Trophoblast cell (in vitro differentiated cells and primary cell): ENCODE measurements at regions not wholly inside any gene's neighbourhood (a gene's known extent, or its start where the extent isn't known, plus 50 kb on each side); places are given as distances from the start of the nearest gene placed in this dataset.

Source experiments
- DNase-seq, 2 donors: peaks; one replicate each; pipeline ENCODE4 v3.0.0-alpha.2; 2016
- H2AFZ ChIP-seq: 2 replicates; pipeline ENCODE4 v1.6.1; 2013; ENCODE audit warnings: low read length, moderate library complexity, mild to moderate bottlenecking; ENCODE audit not compliant: insufficient read depth, poor library complexity
- H2AK5ac ChIP-seq: 2 replicates; pipeline ENCODE4 v1.6.1; 2013; ENCODE audit warnings: mild to moderate bottlenecking, low read length
- H2BK120ac ChIP-seq: 2 replicates; pipeline ENCODE4 v1.6.1; 2013; ENCODE audit warnings: low read length, mild to moderate bottlenecking, moderate library complexity; ENCODE audit not compliant: insufficient read depth, poor library complexity
- H2BK12ac ChIP-seq: 2 replicates; pipeline ENCODE4 v1.6.1; 2013; ENCODE audit warnings: mild to moderate bottlenecking, low read length, moderate library complexity
- H2BK5ac ChIP-seq: 2 replicates; pipeline ENCODE4 v1.6.1; 2013; ENCODE audit warnings: low read length, low read depth, moderate library complexity, mild to moderate bottlenecking; ENCODE audit not compliant: poor library complexity
- H3K14ac ChIP-seq: 2 replicates; pipeline ENCODE4 v1.6.1; 2013; ENCODE audit warnings: mild to moderate bottlenecking, low read length
- H3K18ac ChIP-seq: 2 replicates; pipeline ENCODE4 v1.6.1; 2013; ENCODE audit warnings: mild to moderate bottlenecking, low read length
- H3K23ac ChIP-seq: 2 replicates; pipeline ENCODE4 v1.6.1; 2013; ENCODE audit warnings: low read length
- H3K27ac ChIP-seq: 2 replicates; pipeline ENCODE4 v1.5.1; 2013; ENCODE audit warnings: low read depth, mild to moderate bottlenecking, inconsistent platforms, low read length, moderate library complexity
- H3K27me3 ChIP-seq: 2 replicates; pipeline ENCODE4 v1.6.1; 2013; ENCODE audit warnings: inconsistent platforms, mild to moderate bottlenecking, low read length, moderate library complexity; ENCODE audit not compliant: insufficient read depth
- H3K36me3 ChIP-seq, 2 experiments: 1 replicate in 1 of 2; 2 replicates in 1 of 2; pipeline ENCODE4 v1.6.1; 2013; ENCODE audit warnings: low read length in 2 of 2, mild to moderate bottlenecking in 2 of 2, moderate library complexity in 1 of 2; ENCODE audit not compliant: insufficient read depth in 2 of 2, control insufficient read depth in 1 of 2
- H3K4ac ChIP-seq: 2 replicates; pipeline ENCODE4 v1.6.1; 2013; ENCODE audit warnings: low read depth, mild to moderate bottlenecking, low read length, moderate library complexity
- H3K4me1 ChIP-seq, 2 experiments: 1 replicate in 1 of 2; 2 replicates in 1 of 2; pipeline ENCODE4 v1.6.1; 2013; ENCODE audit warnings: low read length in 2 of 2, mild to moderate bottlenecking in 2 of 2, moderate library complexity in 1 of 2; ENCODE audit not compliant: insufficient read depth in 2 of 2, control insufficient read depth in 1 of 2
- H3K4me2 ChIP-seq: 2 replicates; pipeline ENCODE4 v1.6.1; 2013; ENCODE audit warnings: inconsistent platforms, mild to moderate bottlenecking, low read length, moderate library complexity
- H3K4me3 ChIP-seq: 2 replicates; pipeline ENCODE4 v1.5.1; 2013; ENCODE audit warnings: mild to moderate bottlenecking, low read depth, low read length, inconsistent platforms
- H3K79me1 ChIP-seq: one replicate; pipeline ENCODE4 v1.6.1; 2013; ENCODE audit warnings: low read length
- H3K79me2 ChIP-seq: 2 replicates; pipeline ENCODE4 v1.6.1; 2013; ENCODE audit warnings: low read length, mild to moderate bottlenecking; ENCODE audit not compliant: control insufficient read depth, insufficient read depth, poor library complexity
- H3K9ac ChIP-seq: 2 replicates; pipeline ENCODE4 v1.6.1; 2013; ENCODE audit warnings: mild to moderate bottlenecking, low read length
- H3K9me3 ChIP-seq: 2 replicates; pipeline ENCODE4 v1.6.1; 2013; ENCODE audit warnings: low read depth, mild to moderate bottlenecking, control low read depth, inconsistent platforms, low read length; ENCODE audit not compliant: insufficient read depth
- H4K12ac ChIP-seq: 2 replicates; pipeline ENCODE4 v1.6.1; 2013; ENCODE audit warnings: low read depth, mild to moderate bottlenecking, low read length, moderate library complexity
- H4K8ac ChIP-seq: 2 replicates; pipeline ENCODE4 v1.6.1; 2013; ENCODE audit warnings: low read depth, mild to moderate bottlenecking, low read length, moderate library complexity
- H4K91ac ChIP-seq: one replicate; pipeline ENCODE4 v1.6.1; 2013; ENCODE audit warnings: low read depth, mild to moderate bottlenecking, low read length, moderate library complexity
- WGBS: extraction: QIAGEN DNeasy Blood & Tissue Kit; methylation state at CpG from one replicate; pipeline ENCODE4 v1.1.7; 2013; ENCODE audit warnings: missing lambda C conversion rate; ENCODE audit not compliant: insufficient read length, insufficient coverage; ENCODE audit errors: extremely low coverage; 5-methylcytosine and 5-hydroxymethylcytosine counted together

GRCh38 chr2:19529677-19530076 is 171.3 kb upstream of the OSR1 start:
- Histone ChIP-seq H3K27ac (no peak overlapping the region), H2BK12ac (no peak overlapping the region), H3K9me3 (peaks cover 1% of the 10 kb centered on the region), H3K27me3 (no peaks in the 10 kb centered on the region), H3K4me1 (no peaks in the 10 kb centered on the region), H3K36me3 (no peaks in the 10 kb centered on the region), H3K9ac (no peak overlapping the region), H3K79me2 (no peaks in the 10 kb centered on the region), H4K91ac (no peak overlapping the region), H4K12ac (no peak overlapping the region), H2AK5ac (no peak overlapping the region), H3K18ac (no peak overlapping the region), H2BK5ac (no peak overlapping the region), H4K8ac (no peak overlapping the region), H3K4me3 (no peak overlapping the region), H3K23ac (no peak overlapping the region), H3K4me2 (no peak overlapping the region), H3K79me1 (no peaks in the 10 kb centered on the region), H2BK120ac (no peak overlapping the region), H3K4ac (no peak overlapping the region), H2AFZ (no peak overlapping the region), H3K14ac (no peak overlapping the region)
- no peak for DNase-seq
- no CpG with 5 or more reads among the region's 3 CpGs for WGBS

GRCh38 chr2:19527771-19528170 is 169.3 kb upstream of the OSR1 start:
- no peak overlapping the region for H3K9ac ChIP-seq
- no peak overlapping the region for H4K8ac ChIP-seq

DNA sequence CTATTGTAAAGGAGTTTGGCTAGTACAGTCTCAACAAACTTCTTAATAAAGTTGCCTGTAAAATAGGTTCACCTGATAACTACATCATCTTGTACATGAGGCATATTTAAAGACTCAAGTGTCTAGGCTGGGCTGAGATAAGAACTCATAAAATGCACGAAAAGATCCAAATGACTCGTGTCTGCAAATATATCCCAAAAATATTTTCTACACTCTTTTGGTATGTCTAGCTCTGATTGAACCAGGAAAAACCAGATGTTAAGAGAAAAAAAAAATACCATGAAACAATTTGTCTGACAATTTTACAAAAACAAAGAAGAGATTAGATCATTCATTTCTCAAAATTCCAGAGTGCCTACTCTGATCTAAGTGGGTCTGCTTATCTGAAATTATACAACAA is 166.9 kb upstream of the OSR1 start:
- WGBS = no CpG with 5 or more reads among the region's 2 CpGs

More at GRCh38 chr2:19527771-19528170, 169.3 kb upstream of the OSR1 start:
- Histone ChIP-seq H2BK120ac (no peak overlapping the region), H3K79me2 (no peaks in the 10 kb centered on the region), H2BK12ac (no peak overlapping the region), H3K36me3 (no peaks in the 10 kb centered on the region), H3K79me1 (no peaks in the 10 kb centered on the region), H4K91ac (no peak overlapping the region), H3K27ac (no peak overlapping the region), H3K9me3 (peaks cover 1% of the 10 kb centered on the region), H2BK5ac (no peak overlapping the region), H3K27me3 (no peaks in the 10 kb centered on the region), H4K12ac (no peak overlapping the region), H3K4me3 (no peak overlapping the region), H3K4me2 (no peak overlapping the region), H3K4me1 (no peaks in the 10 kb centered on the region), H3K23ac (no peak overlapping the region), H3K14ac (no peak overlapping the region), H2AFZ (no peak overlapping the region), H3K4ac (no peak overlapping the region), H2AK5ac (no peak overlapping the region), H3K18ac (no peak overlapping the region)
- no CpG with 5 or more reads among the region's 2 CpGs for WGBS
- no peak for DNase-seq

DNA sequence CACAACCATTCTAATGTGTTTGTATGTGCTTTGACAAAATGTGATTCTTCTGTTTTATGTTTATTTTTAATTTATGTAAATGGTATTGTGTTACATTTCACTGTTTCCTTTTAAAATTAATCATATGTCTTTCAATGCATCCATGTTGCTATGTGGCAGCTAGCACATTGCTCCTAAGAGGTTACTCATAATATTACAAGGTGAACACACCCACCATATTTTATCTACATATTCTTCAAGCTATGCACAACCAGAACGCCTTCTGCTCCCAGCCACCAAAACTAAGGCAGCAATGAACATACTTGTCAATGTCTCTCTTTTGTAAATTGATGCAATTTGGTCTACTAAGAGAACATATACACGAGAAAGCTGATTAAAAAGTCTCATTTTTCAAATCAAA is 160.6 kb upstream of the OSR1 start:
- no peak overlapping the region for H3K27ac ChIP-seq
- H3K9ac ChIP-seq = no peak overlapping the region
- H2BK5ac ChIP-seq = no peak overlapping the region
- no peak overlapping the region for H2AFZ ChIP-seq
- no peak overlapping the region for H3K4ac ChIP-seq
- no peaks in the 10 kb centered on the region for H3K79me1 ChIP-seq
- H3K14ac ChIP-seq = no peak overlapping the region
- no peak overlapping the region for H2BK120ac ChIP-seq
- no peak overlapping the region for H4K91ac ChIP-seq
- no peak overlapping the region for H4K12ac ChIP-seq
- no peak overlapping the region for H4K8ac ChIP-seq
- no peak overlapping the region for H3K4me3 ChIP-seq
- no peaks in the 10 kb centered on the region for H3K27me3 ChIP-seq
- H3K18ac ChIP-seq = no peak overlapping the region
- no peaks in the 10 kb centered on the region for H3K9me3 ChIP-seq
- H3K4me1 ChIP-seq = no peaks in the 10 kb centered on the region
- no peak overlapping the region for H2AK5ac ChIP-seq
- no peak for DNase-seq
- H2BK12ac ChIP-seq = no peak overlapping the region
- WGBS = no CpG with 5 or more reads among the region's 2 CpGs
- H3K36me3 ChIP-seq = no peaks in the 10 kb centered on the region
- H3K23ac ChIP-seq = no peak overlapping the region
- H3K4me2 ChIP-seq = no peak overlapping the region
- H3K79me2 ChIP-seq = no peaks in the 10 kb centered on the region

More for the DNA sequence above, 166.9 kb upstream of the OSR1 start:
- Histone ChIP-seq H3K4ac (no peak overlapping the region), H4K91ac (no peak overlapping the region), H3K79me1 (no peaks in the 10 kb centered on the region), H3K27me3 (no peaks in the 10 kb centered on the region), H3K18ac (no peak overlapping the region), H3K4me2 (no peak overlapping the region), H3K36me3 (no peaks in the 10 kb centered on the region), H3K4me3 (no peak overlapping the region), H3K9me3 (peaks cover 1% of the 10 kb centered on the region), H3K23ac (no peak overlapping the region), H3K27ac (no peak overlapping the region), H4K12ac (no peak overlapping the region), H2BK120ac (no peak overlapping the region), H3K4me1 (no peaks in the 10 kb centered on the region), H3K79me2 (no peaks in the 10 kb centered on the region), H2AK5ac (no peak overlapping the region), H3K14ac (no peak overlapping the region), H2AFZ (no peak overlapping the region), H2BK12ac (no peak overlapping the region), H2BK5ac (no peak overlapping the region), H4K8ac (no peak overlapping the region), H3K9ac (no peak overlapping the region)
- DNase-seq = peak in 1 of 2 donors; percentile 32
